Right lobe of liver (tissue), 6 donors: ENCODE measurements at regions not wholly inside any gene's neighbourhood (a gene's known extent, or its start where the extent isn't known, plus 50 kb on each side); places are given as distances from the start of the nearest gene placed in this dataset.

Source experiments
- ATAC-seq, 4 donors: fragments of 200-7000 bp; cut with Tn5 transposase; one replicate each; pipeline ENCODE4 v1.9.1; 2020; ENCODE audit warnings: mild to moderate bottlenecking in 4 of 4, moderate library complexity in 4 of 4
- DNase-seq, 3 donors: peaks; one replicate each; pipeline ENCODE4 v3.0.0-alpha.2; 2020
- H3K27ac ChIP-seq, 3 donors: fragments of 200-600 bp; one replicate each; pipeline ENCODE4 v1.8.0; 2022
- H3K27me3 ChIP-seq, 2 donors: fragments of 200-600 bp; one replicate each; pipeline ENCODE4 v1.8.0; 2022
- H3K36me3 ChIP-seq, 4 donors: fragments of 200-600 bp; sonication (generic) in 1 of 4; one replicate each; pipeline versions ENCODE4 v1.5.1 to v1.8.0; 2017 to 2022; ENCODE audit warnings: control low read depth in 1 of 4
- H3K4me1 ChIP-seq, 4 donors: fragments of 200-600 bp; sonication (generic) in 1 of 4; one replicate each; pipeline versions ENCODE4 v1.5.1 to v1.8.0; 2017 to 2022; ENCODE audit warnings: control low read depth in 1 of 4
- H3K4me3 ChIP-seq, 3 donors: fragments of 200-600 bp; one replicate each; pipeline ENCODE4 v1.8.0; 2022
- H3K9me3 ChIP-seq, 4 donors: fragments of 200-600 bp; sonication (generic) in 1 of 4; one replicate each; pipeline versions ENCODE4 v1.5.1 to v1.8.0; 2017 to 2022; ENCODE audit warnings: control low read depth in 1 of 4
- CTCF ChIP-seq, 4 donors: fragments of 200-600 bp in 3 of 4; fragments of 450-650 bp in 1 of 4; IDR thresholded peaks; one replicate each; pipeline versions ENCODE4 v1.5.1 to v1.8.0; 2016 to 2022; ENCODE audit warnings: antibody characterized with exemption in 4 of 4, mild to moderate bottlenecking in 2 of 4
- POLR2A ChIP-seq: fragments of 450-650 bp; IDR thresholded peaks from one replicate; pipeline ENCODE4 v1.6.1; 2017; ENCODE audit warnings: antibody characterized with exemption, mild to moderate bottlenecking
- WGBS: methylation state at CpG from one replicate; pipeline ENCODE4 v1.1.6; 2018; ENCODE audit warnings: low coverage, low lambda C conversion rate; ENCODE audit not compliant: insufficient coverage; ENCODE audit errors: missing lambda C conversion rate; 5-methylcytosine and 5-hydroxymethylcytosine counted together
- intact Hi-C, 2 donors: fragments of 100-400 bp; cut with DNase I; formaldehyde crosslinking; loops; one replicate each; pipeline versions ENCODE4 v1.11.2 to v1.14.1; 2022
- donor health status: DM: no; HTN: yes; CAD: no.
- donor health status: DM: no; HTN: no; CAD: no.
- donor health status: DM: no; HTN: no; CAD: no.
- donor health status: DM: no; HTN: yes; CAD: no.
- donor health status: DM: no; HTN: yes; CAD: no.

- H3K4me1 ChIP-seq, result peaks cover 0 to 1% (median 0%) of the 10 kb centered on the region in 4 donors
- TF ChIP-seq CTCF (IDR thresholded peaks at IDR 0.05) (no peak), POLR2A (no peak)
- ATAC-seq (no peak), DNase-seq (no peak)
- H3K27ac ChIP-seq, result no peak overlapping the region
- WGBS, result 80% methylated on average over 1 of the region's 1 CpG
- H3K36me3 ChIP-seq, result no peaks in the 10 kb centered on the region
- intact Hi-C loops, result no loop called here
- no peak overlapping the region for H3K4me3 ChIP-seq
- no peaks in the 10 kb centered on the region for H3K9me3 ChIP-seq
- H3K27me3 ChIP-seq, result no peaks in the 10 kb centered on the region
Observed at GRCh38 chr2:163834841-163835240, 99.0 kb upstream of the FIGN start.

- no peak for ATAC-seq
- no peaks in the 10 kb centered on the region for H3K9me3 ChIP-seq
- H3K27me3 ChIP-seq, result no peaks in the 10 kb centered on the region
- peaks cover 0 to 1% (median 0%) of the 10 kb centered on the region in 4 donors for H3K4me1 ChIP-seq
- no peak overlapping the region for H3K4me3 ChIP-seq
- no peak overlapping the region for H3K27ac ChIP-seq
- intact Hi-C loops, result no loop called here
- TF ChIP-seq POLR2A (no peak), CTCF (IDR thresholded peaks at IDR 0.05) (no peak)
- H3K36me3 ChIP-seq, result no peaks in the 10 kb centered on the region
- DNase-seq, result no peak
Observed at GRCh38 chr2:163834221-163834620, 98.4 kb upstream of the FIGN start.

- no peaks in the 10 kb centered on the region for H3K27me3 ChIP-seq
- H3K9me3 ChIP-seq, result no peaks in the 10 kb centered on the region
- H3K27ac ChIP-seq, result no peak overlapping the region
- ATAC-seq (no peak), DNase-seq (no peak)
- H3K4me3 ChIP-seq, result no peak overlapping the region
- intact Hi-C loops, result no loop called here
- TF ChIP-seq POLR2A (no peak), CTCF (IDR thresholded peaks at IDR 0.05) (no peak)
- 75% methylated on average over 2 of the region's 3 CpGs for WGBS
- peaks cover 0 to 1% (median 0%) of the 10 kb centered on the region in 4 donors for H3K4me1 ChIP-seq
- no peaks in the 10 kb centered on the region for H3K36me3 ChIP-seq
Observed at GRCh38 chr2:163828771-163829170, 93.0 kb upstream of the FIGN start.

GRCh38 chr2:163822033-163822432 is 86.2 kb upstream of the FIGN start:
- no peak overlapping the region for H3K4me3 ChIP-seq
- no peaks in the 10 kb centered on the region for H3K9me3 ChIP-seq
- H3K4me1 ChIP-seq, result peaks cover 0 to 10% (median 0%) of the 10 kb centered on the region in 4 donors
- no peaks in the 10 kb centered on the region for H3K36me3 ChIP-seq
- H3K27me3 ChIP-seq, result no peaks in the 10 kb centered on the region
- no peak for TF ChIP-seq CTCF (IDR thresholded peaks at IDR 0.05)
- DNase-seq (no peak), ATAC-seq (peak in 3 of 4 donors; percentile 48 to 83 (median 60))
- intact Hi-C loops, result no loop called here
- H3K27ac ChIP-seq, result no peak overlapping the region

GRCh38 chr2:163812926-163813520 is 77.2 kb upstream of the FIGN start:
- Histone ChIP-seq H3K36me3 (no peaks in the 10 kb centered on the region), H3K9me3 (no peaks in the 10 kb centered on the region), H3K4me1 (no peaks in the 10 kb centered on the region), H3K27me3 (no peaks in the 10 kb centered on the region), H3K4me3 (no peak overlapping the region), H3K27ac (no peak overlapping the region)
- TF ChIP-seq POLR2A (no peak), CTCF (IDR thresholded peaks at IDR 0.05) (no peak)
- DNase-seq (no peak), ATAC-seq (no peak)
- WGBS, result 44% methylated on average over 1 of the region's 1 CpG
- intact Hi-C loops, result no loop called here
